ENCODE measurements at regions not wholly inside any gene's neighbourhood (a gene's known extent, or its start where the extent isn't known, plus 50 kb on each side); places are given as distances from the start of the nearest gene placed in this dataset.

DNA sequence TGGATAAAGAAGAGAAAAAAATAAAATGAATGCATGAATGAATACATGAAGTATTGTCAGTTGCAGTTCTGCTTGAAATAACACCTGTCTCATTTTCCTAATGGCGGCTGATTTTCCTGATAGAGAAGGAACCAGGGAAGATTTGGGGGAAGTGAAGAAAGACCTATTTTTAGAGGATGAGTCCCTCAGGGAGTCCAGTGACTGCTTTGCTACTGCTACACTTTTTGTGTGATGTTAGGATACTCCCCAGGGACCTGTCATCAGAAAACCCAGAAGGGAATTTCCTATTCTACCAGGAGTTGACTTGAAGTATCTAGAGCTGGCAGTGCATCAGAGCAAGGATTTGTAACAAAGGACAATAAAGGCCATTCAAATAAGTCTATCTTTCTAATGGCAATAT, 114.8 kb downstream of the MAB21L3 start:
- H3K4me1 Mint-ChIP-seq: peaks cover 5% of the 10 kb centered on the region
- DNase-seq: no peak

DNA sequence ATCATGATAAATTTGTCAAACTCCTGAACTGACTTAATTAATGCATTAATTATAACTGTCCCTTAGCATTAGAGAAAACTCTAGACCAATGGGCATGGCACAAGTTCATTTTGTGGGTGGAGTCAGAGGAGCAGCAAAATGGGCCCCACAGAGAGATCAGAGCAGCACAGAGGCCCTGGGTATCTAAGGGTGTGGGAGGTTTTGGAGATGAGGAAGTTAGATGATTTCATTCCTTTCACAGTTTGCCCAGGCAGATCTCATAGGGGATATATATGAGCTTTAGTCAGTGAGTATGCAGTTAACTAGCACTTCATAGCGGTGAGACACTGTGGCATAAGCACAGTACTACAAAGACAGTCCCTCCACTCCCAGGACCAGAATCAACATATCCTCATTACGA, 117.3 kb downstream of the MAB21L3 start:
- DNase-seq: no peak
- H3K27ac Mint-ChIP-seq: no peak overlapping the region
- peaks cover 28% of the 10 kb centered on the region for H3K4me1 Mint-ChIP-seq
- H3K4me3 Mint-ChIP-seq: no peak overlapping the region
- TF ChIP-seq CTCF (IDR thresholded peaks at IDR 0.05): no peak
- H3K27me3 Mint-ChIP-seq (ENCODE audit: low read depth, poor library complexity): peaks cover 16% of the 10 kb centered on the region
- no peaks in the 10 kb centered on the region for H3K36me3 Mint-ChIP-seq (ENCODE audit: low read depth)
- H3K9me3 Mint-ChIP-seq: no peaks in the 10 kb centered on the region

More for the DNA sequence above, 114.8 kb downstream of the MAB21L3 start:
- Mint-ChIP-seq H3K27ac (no peak overlapping the region), H3K27me3 (ENCODE audit: low read depth, poor library complexity) (peaks cover 19% of the 10 kb centered on the region), H3K4me3 (no peak overlapping the region), H3K9me3 (no peaks in the 10 kb centered on the region), H3K36me3 (ENCODE audit: low read depth) (no peaks in the 10 kb centered on the region)
- no peak for TF ChIP-seq CTCF (IDR thresholded peaks at IDR 0.05)

- no peak for TF ChIP-seq CTCF (IDR thresholded peaks at IDR 0.05)
- Mint-ChIP-seq H3K9me3 (no peaks in the 10 kb centered on the region), H3K27ac (no peak overlapping the region), H3K36me3 (ENCODE audit: low read depth) (no peaks in the 10 kb centered on the region), H3K4me1 (peaks cover 34% of the 10 kb centered on the region), H3K4me3 (no peak overlapping the region), H3K27me3 (ENCODE audit: low read depth, poor library complexity) (peaks cover 10% of the 10 kb centered on the region)
- no peak for DNase-seq
Observed at GRCh38 chr1:116230712-116231111, 119.5 kb downstream of the MAB21L3 start.

DNA sequence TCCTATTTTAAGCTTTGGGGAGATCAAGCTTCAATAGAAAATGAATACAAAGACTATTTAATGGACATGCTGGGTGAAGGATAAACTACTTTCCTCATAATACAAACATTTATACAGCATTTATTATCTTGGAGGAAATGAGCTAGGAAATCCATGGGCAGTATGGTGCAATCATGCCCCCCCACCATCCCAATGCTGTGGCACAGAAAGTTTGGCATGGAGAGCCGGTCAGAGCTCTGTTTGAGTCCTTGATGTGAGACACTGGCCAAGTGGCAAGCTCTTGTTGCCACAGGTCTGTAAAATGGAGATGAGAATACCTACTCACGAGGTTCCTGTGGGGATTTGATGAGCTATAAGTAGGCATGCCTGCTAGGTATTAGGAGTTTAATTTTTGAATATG, 120.6 kb downstream of the MAB21L3 start:
- peaks cover 9% of the 10 kb centered on the region for H3K27me3 Mint-ChIP-seq (ENCODE audit: low read depth, poor library complexity)
- TF ChIP-seq CTCF (IDR thresholded peaks at IDR 0.05): no peak
- no peak for DNase-seq
- H3K36me3 Mint-ChIP-seq (ENCODE audit: low read depth): no peaks in the 10 kb centered on the region
- H3K27ac Mint-ChIP-seq: no peak overlapping the region
- no peaks in the 10 kb centered on the region for H3K9me3 Mint-ChIP-seq
- peaks cover 34% of the 10 kb centered on the region for H3K4me1 Mint-ChIP-seq
- H3K4me3 Mint-ChIP-seq: no peak overlapping the region

GRCh38 chr1:116232989-116233514, 121.9 kb downstream of the MAB21L3 start:
- no peak for TF ChIP-seq CTCF (IDR thresholded peaks at IDR 0.05)
- no peaks in the 10 kb centered on the region for H3K36me3 Mint-ChIP-seq (ENCODE audit: low read depth)
- DNase-seq: no peak
- peak overlapping the region; percentile 90 for H3K27ac Mint-ChIP-seq
- peaks cover 9% of the 10 kb centered on the region for H3K27me3 Mint-ChIP-seq (ENCODE audit: low read depth, poor library complexity)
- no peak overlapping the region for H3K4me3 Mint-ChIP-seq
- H3K4me1 Mint-ChIP-seq: peaks cover 34% of the 10 kb centered on the region
- peaks cover 3% of the 10 kb centered on the region for H3K9me3 Mint-ChIP-seq

GRCh38 chr1:116234429-116234828, 123.2 kb downstream of the MAB21L3 start:
- H3K36me3 Mint-ChIP-seq (ENCODE audit: low read depth): no peaks in the 10 kb centered on the region
- no peak for TF ChIP-seq CTCF (IDR thresholded peaks at IDR 0.05)
- no peak overlapping the region for H3K4me3 Mint-ChIP-seq
- H3K27ac Mint-ChIP-seq: no peak overlapping the region
- no peak for DNase-seq
- peaks cover 5% of the 10 kb centered on the region for H3K27me3 Mint-ChIP-seq (ENCODE audit: low read depth, poor library complexity)
- peaks cover 34% of the 10 kb centered on the region for H3K4me1 Mint-ChIP-seq
- H3K9me3 Mint-ChIP-seq: peaks cover 3% of the 10 kb centered on the region

Measured in nephron progenitor cell (in vitro differentiated cells).